GM23338 (cell line): ENCODE measurements at regions not wholly inside any gene's neighbourhood (a gene's known extent, or its start where the extent isn't known, plus 50 kb on each side); places are given as distances from the start of the nearest gene placed in this dataset.

Experiments
- ATAC-seq: fragments of 200-7000 bp; cut with Tn5 transposase; 3 replicates; pipeline ENCODE4 v1.9.1; 2020
- DNase-seq: peaks from one replicate; pipeline ENCODE4 v3.0.0-alpha.2; 2015; ENCODE audit warnings: low spot score
- H2AFZ ChIP-seq: fragments of 200-600 bp; sonication (generic); 2 replicates; pipeline ENCODE4 v1.8.0; 2016; ENCODE audit warnings: antibody characterized with exemption, mild to moderate bottlenecking, moderate library complexity
- H3F3A ChIP-seq: fragments of 200-600 bp; sonication (generic); replicated peaks from 2 replicates; pipeline ENCODE4 v1.8.0; 2017; ENCODE audit warnings: antibody characterized with exemption, mixed run types, low read depth
- H3K27ac ChIP-seq: fragments of 200-600 bp; sonication (generic); 2 replicates; pipeline ENCODE4 v1.6.1; 2016; ENCODE audit warnings: low read depth
- H3K27me3 ChIP-seq: fragments of 200-600 bp; sonication (generic); 2 replicates; pipeline ENCODE4 v1.8.0; 2016; ENCODE audit warnings: mild to moderate bottlenecking, mixed run types, moderate library complexity; ENCODE audit not compliant: insufficient read depth
- H3K36me3 ChIP-seq: fragments of 200-600 bp; sonication (generic); 2 replicates; pipeline ENCODE4 v1.8.0; 2016; ENCODE audit warnings: mild to moderate bottlenecking; ENCODE audit not compliant: insufficient read depth
- H3K4me1 ChIP-seq: fragments of 200-600 bp; sonication (generic); 2 replicates; pipeline ENCODE4 v1.8.0; 2016; ENCODE audit warnings: mild to moderate bottlenecking, moderate library complexity; ENCODE audit not compliant: insufficient read depth
- H3K4me2 ChIP-seq: fragments of 200-600 bp; sonication (generic); 2 replicates; pipeline ENCODE4 v1.7.1; 2017; ENCODE audit warnings: mixed run types
- H3K4me3 ChIP-seq: fragments of 200-600 bp; sonication (generic); 2 replicates; pipeline ENCODE4 v1.6.1; 2016; ENCODE audit warnings: mixed run types
- H3K79me2 ChIP-seq: fragments of 200-600 bp; sonication (generic); replicated peaks from 2 replicates; pipeline ENCODE4 v1.8.0; 2017; ENCODE audit warnings: mild to moderate bottlenecking; ENCODE audit not compliant: insufficient read depth
- H3K9me2 ChIP-seq: fragments of 200-600 bp; sonication (generic); 2 replicates; pipeline ENCODE4 v1.8.0; 2017; ENCODE audit not compliant: insufficient read depth
- H4K20me1 ChIP-seq: fragments of 200-600 bp; sonication (generic); replicated peaks from 2 replicates; pipeline ENCODE4 v1.8.0; 2017; ENCODE audit warnings: mild to moderate bottlenecking; ENCODE audit not compliant: insufficient read depth
- H3K27ac Mint-ChIP-seq: 2 replicates; pipeline ENCODE4 v1.8.0; 2020; ENCODE audit warnings: inconsistent platforms, mild to moderate bottlenecking, moderate library complexity, mixed read lengths
- H3K27me3 Mint-ChIP-seq: 3 replicates; pipeline ENCODE4 v1.8.0; 2022; ENCODE audit warnings: low read depth, mild to moderate bottlenecking, moderate library complexity, mixed read lengths, inconsistent platforms; ENCODE audit not compliant: insufficient read depth, poor library complexity
- H3K36me3 Mint-ChIP-seq: 3 replicates; pipeline ENCODE4 v1.8.0; 2021; ENCODE audit warnings: low read depth, mild to moderate bottlenecking, inconsistent platforms, moderate library complexity, mixed read lengths
- H3K4me1 Mint-ChIP-seq: 3 replicates; pipeline ENCODE4 v1.8.0; 2020; ENCODE audit warnings: mild to moderate bottlenecking, inconsistent platforms, mixed read lengths
- H3K4me3 Mint-ChIP-seq: 3 replicates; pipeline ENCODE4 v1.8.0; 2021; ENCODE audit warnings: moderate library complexity, mild to moderate bottlenecking, inconsistent platforms, mixed read lengths
- H3K9me3 Mint-ChIP-seq: 3 replicates; pipeline ENCODE4 v1.8.0; 2020; ENCODE audit warnings: moderate library complexity, mild to moderate bottlenecking, inconsistent platforms, mixed read lengths
- CREB1 ChIP-seq: fragments of 250-450 bp; sonication (Bioruptor Pico); IDR thresholded peaks from 2 replicates; pipeline ENCODE4 v1.5.0; 2020; ENCODE audit warnings: low read depth, mild to moderate bottlenecking, moderate library complexity
- EZH2 ChIP-seq: fragments of 200-600 bp; sonication (generic); IDR thresholded peaks from one replicate; pipeline ENCODE4 v1.8.0; 2017; ENCODE audit warnings: antibody characterized with exemption, mild to moderate bottlenecking, low read depth; ENCODE audit not compliant: unreplicated experiment
- JUNB ChIP-seq: IDR thresholded peaks from one replicate; pipeline ENCODE4 v1.6.1; 2016; ENCODE audit warnings: antibody characterized with exemption; ENCODE audit not compliant: unreplicated experiment
- NANOG ChIP-seq: IDR thresholded peaks from 2 replicates; pipeline ENCODE4 v1.6.1; 2016; ENCODE audit warnings: antibody characterized with exemption, borderline replicate concordance
- POLR2AphosphoS5 ChIP-seq: IDR thresholded peaks from 2 replicates; pipeline ENCODE4 v1.6.1; 2016; ENCODE audit warnings: antibody characterized with exemption, low read depth
- ZNF114 ChIP-seq: fragments of 250-450 bp; sonication (Bioruptor Pico); IDR thresholded peaks from 2 replicates; pipeline ENCODE4 v1.5.0; 2020; ENCODE audit warnings: mild to moderate bottlenecking, moderate library complexity
- ZNF331 ChIP-seq: fragments of 250-450 bp; sonication (Bioruptor Pico); IDR thresholded peaks from 2 replicates; pipeline ENCODE4 v1.5.0; 2020; ENCODE audit warnings: low read depth, mild to moderate bottlenecking, moderate library complexity
- TF ChIP-seq, protein P1 (sequence below): fragments of 250-450 bp; sonication (Bioruptor Pico); IDR thresholded peaks from 2 replicates; pipeline ENCODE4 v1.5.0; 2020; ENCODE audit warnings: mild to moderate bottlenecking, moderate library complexity
- TF ChIP-seq, protein P2 (sequence below), 2 experiments: fragments of 200-600 bp in 1 of 2; sonication (generic) in 1 of 2; conservative IDR thresholded peaks; 2 replicates each; pipeline versions ENCODE4 v1.5.1 to v1.6.1; 2016 to 2017; ENCODE audit warnings: antibody characterized with exemption in 2 of 2, low read depth in 2 of 2, mild to moderate bottlenecking in 2 of 2, moderate library complexity in 1 of 2
- TF ChIP-seq, protein P3 (sequence below): IDR thresholded peaks from one replicate; pipeline ENCODE4 v1.6.1; 2018; ENCODE audit warnings: antibody characterized with exemption; ENCODE audit not compliant: unreplicated experiment

DNA sequence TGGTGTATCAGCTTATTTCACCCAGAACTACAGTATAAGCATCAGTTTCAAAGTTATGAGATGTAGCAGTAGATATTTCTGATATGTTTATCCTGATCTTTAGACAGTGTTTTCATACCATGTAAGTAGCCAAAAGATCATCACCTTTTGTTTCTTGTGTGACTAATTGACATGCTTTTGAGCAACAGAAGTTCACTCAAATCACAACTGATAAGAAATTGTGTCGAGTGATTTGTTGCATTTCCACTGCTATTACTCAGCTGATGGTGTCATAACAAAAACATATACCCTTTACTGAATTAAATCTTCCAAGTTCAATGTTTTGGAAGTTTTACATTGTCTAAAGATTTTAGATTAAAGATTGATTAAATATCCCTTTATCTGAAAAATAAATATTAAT lies 324.5 kb downstream of the TUSC1 start (continued):
- TF ChIP-seq, protein P1, sequence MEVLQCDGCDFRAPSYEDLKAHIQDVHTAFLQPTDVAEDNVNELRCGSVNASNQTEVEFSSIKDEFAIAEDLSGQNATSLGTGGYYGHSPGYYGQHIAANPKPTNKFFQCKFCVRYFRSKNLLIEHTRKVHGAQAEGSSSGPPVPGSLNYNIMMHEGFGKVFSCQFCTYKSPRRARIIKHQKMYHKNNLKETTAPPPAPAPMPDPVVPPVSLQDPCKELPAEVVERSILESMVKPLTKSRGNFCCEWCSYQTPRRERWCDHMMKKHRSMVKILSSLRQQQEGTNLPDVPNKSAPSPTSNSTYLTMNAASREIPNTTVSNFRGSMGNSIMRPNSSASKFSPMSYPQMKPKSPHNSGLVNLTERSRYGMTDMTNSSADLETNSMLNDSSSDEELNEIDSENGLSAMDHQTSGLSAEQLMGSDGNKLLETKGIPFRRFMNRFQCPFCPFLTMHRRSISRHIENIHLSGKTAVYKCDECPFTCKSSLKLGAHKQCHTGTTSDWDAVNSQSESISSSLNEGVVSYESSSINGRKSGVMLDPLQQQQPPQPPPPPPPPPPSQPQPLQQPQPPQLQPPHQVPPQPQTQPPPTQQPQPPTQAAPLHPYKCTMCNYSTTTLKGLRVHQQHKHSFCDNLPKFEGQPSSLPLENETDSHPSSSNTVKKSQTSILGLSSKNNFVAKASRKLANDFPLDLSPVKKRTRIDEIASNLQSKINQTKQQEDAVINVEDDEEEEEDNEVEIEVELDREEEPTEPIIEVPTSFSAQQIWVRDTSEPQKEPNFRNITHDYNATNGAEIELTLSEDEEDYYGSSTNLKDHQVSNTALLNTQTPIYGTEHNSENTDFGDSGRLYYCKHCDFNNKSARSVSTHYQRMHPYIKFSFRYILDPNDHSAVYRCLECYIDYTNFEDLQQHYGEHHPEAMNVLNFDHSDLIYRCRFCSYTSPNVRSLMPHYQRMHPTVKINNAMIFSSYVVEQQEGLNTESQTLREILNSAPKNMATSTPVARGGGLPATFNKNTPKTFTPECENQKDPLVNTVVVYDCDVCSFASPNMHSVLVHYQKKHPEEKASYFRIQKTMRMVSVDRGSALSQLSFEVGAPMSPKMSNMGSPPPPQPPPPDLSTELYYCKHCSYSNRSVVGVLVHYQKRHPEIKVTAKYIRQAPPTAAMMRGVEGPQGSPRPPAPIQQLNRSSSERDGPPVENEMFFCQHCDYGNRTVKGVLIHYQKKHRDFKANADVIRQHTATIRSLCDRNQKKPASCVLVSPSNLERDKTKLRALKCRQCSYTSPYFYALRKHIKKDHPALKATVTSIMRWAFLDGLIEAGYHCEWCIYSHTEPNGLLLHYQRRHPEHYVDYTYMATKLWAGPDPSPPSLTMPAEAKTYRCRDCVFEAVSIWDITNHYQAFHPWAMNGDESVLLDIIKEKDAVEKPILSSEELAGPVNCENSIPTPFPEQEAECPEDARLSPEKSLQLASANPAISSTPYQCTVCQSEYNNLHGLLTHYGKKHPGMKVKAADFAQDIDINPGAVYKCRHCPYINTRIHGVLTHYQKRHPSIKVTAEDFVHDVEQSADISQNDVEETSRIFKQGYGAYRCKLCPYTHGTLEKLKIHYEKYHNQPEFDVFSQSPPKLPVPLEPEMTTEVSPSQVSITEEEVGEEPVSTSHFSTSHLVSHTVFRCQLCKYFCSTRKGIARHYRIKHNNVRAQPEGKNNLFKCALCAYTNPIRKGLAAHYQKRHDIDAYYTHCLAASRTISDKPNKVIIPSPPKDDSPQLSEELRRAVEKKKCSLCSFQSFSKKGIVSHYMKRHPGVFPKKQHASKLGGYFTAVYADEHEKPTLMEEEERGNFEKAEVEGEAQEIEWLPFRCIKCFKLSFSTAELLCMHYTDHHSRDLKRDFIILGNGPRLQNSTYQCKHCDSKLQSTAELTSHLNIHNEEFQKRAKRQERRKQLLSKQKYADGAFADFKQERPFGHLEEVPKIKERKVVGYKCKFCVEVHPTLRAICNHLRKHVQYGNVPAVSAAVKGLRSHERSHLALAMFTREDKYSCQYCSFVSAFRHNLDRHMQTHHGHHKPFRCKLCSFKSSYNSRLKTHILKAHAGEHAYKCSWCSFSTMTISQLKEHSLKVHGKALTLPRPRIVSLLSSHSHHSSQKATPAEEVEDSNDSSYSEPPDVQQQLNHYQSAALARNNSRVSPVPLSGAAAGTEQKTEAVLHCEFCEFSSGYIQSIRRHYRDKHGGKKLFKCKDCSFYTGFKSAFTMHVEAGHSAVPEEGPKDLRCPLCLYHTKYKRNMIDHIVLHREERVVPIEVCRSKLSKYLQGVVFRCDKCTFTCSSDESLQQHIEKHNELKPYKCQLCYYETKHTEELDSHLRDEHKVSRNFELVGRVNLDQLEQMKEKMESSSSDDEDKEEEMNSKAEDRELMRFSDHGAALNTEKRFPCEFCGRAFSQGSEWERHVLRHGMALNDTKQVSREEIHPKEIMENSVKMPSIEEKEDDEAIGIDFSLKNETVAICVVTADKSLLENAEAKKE (CRISPR knock-in tag): no peak
- TF ChIP-seq, protein P2, sequence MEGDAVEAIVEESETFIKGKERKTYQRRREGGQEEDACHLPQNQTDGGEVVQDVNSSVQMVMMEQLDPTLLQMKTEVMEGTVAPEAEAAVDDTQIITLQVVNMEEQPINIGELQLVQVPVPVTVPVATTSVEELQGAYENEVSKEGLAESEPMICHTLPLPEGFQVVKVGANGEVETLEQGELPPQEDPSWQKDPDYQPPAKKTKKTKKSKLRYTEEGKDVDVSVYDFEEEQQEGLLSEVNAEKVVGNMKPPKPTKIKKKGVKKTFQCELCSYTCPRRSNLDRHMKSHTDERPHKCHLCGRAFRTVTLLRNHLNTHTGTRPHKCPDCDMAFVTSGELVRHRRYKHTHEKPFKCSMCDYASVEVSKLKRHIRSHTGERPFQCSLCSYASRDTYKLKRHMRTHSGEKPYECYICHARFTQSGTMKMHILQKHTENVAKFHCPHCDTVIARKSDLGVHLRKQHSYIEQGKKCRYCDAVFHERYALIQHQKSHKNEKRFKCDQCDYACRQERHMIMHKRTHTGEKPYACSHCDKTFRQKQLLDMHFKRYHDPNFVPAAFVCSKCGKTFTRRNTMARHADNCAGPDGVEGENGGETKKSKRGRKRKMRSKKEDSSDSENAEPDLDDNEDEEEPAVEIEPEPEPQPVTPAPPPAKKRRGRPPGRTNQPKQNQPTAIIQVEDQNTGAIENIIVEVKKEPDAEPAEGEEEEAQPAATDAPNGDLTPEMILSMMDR (conservative IDR thresholded peaks at IDR 0.05; ENCODE audit: low read depth in 2 of 2): no peak
- no peak for TF ChIP-seq POLR2AphosphoS5

DNA sequence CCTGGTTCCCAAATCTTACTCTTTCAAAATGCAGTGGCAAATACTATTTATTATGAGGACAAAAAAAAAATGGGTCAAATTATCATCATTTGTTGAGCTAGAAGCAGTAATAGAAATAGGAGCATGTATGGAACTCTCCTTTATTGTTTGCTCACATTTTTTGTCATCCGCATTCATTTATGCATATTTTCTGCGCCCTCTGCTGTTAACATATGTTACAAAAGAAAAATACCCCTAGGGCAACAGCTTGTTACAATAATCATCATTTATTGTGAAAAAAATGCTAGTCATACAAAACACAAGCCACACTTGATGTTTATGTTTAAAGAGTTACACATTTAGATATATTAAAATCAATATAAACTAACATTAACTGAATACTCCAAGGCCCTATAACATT lies 328.2 kb downstream of the TUSC1 start:
- Mint-ChIP-seq H3K4me3 (no peak overlapping the region), H3K27me3 (no peaks in the 10 kb centered on the region), H3K9me3 (no peaks in the 10 kb centered on the region), H3K4me1 (no peaks in the 10 kb centered on the region), H3K36me3 (no peaks in the 10 kb centered on the region), H3K27ac (no peak overlapping the region)
- Histone ChIP-seq H3K9me2 (no peaks in the 10 kb centered on the region), H4K20me1 (no peaks in the 10 kb centered on the region), H3K27ac (no peak overlapping the region), H3F3A (no peaks in the 10 kb centered on the region), H3K4me3 (no peak overlapping the region), H3K36me3 (no peaks in the 10 kb centered on the region), H3K79me2 (no peaks in the 10 kb centered on the region), H2AFZ (no peak overlapping the region), H3K4me2 (no peak overlapping the region), H3K4me1 (no peaks in the 10 kb centered on the region), H3K27me3 (no peaks in the 10 kb centered on the region)
- DNase-seq: no peak
- ATAC-seq: no peak
- no peak for TF ChIP-seq ZNF331 (CRISPR knock-in tag)
- no peak for TF ChIP-seq EZH2
- no peak for TF ChIP-seq JUNB
- no peak for TF ChIP-seq CREB1
- no peak for TF ChIP-seq POLR2AphosphoS5
- TF ChIP-seq, protein P3, sequence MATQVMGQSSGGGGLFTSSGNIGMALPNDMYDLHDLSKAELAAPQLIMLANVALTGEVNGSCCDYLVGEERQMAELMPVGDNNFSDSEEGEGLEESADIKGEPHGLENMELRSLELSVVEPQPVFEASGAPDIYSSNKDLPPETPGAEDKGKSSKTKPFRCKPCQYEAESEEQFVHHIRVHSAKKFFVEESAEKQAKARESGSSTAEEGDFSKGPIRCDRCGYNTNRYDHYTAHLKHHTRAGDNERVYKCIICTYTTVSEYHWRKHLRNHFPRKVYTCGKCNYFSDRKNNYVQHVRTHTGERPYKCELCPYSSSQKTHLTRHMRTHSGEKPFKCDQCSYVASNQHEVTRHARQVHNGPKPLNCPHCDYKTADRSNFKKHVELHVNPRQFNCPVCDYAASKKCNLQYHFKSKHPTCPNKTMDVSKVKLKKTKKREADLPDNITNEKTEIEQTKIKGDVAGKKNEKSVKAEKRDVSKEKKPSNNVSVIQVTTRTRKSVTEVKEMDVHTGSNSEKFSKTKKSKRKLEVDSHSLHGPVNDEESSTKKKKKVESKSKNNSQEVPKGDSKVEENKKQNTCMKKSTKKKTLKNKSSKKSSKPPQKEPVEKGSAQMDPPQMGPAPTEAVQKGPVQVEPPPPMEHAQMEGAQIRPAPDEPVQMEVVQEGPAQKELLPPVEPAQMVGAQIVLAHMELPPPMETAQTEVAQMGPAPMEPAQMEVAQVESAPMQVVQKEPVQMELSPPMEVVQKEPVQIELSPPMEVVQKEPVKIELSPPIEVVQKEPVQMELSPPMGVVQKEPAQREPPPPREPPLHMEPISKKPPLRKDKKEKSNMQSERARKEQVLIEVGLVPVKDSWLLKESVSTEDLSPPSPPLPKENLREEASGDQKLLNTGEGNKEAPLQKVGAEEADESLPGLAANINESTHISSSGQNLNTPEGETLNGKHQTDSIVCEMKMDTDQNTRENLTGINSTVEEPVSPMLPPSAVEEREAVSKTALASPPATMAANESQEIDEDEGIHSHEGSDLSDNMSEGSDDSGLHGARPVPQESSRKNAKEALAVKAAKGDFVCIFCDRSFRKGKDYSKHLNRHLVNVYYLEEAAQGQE: no peak
- no peak for TF ChIP-seq ZNF114 (CRISPR knock-in tag)
- TF ChIP-seq, protein P2 (conservative IDR thresholded peaks at IDR 0.05; ENCODE audit: low read depth in 2 of 2): no peak
- TF ChIP-seq NANOG: no peak
